Prostate gland (tissue), 2 donors: ENCODE measurements at regions not wholly inside any gene's neighbourhood (a gene's known extent, or its start where the extent isn't known, plus 50 kb on each side); places are given as distances from the start of the nearest gene placed in this dataset.

Experiments
- DNase-seq: peaks from one replicate; pipeline ENCODE4 v3.0.0-alpha.2; 2019; ENCODE audit warnings: low spot score
- H3K27ac ChIP-seq, 2 donors: fragments of 200-600 bp; sonication (generic); 2 replicates each; pipeline ENCODE4 v1.5.1; 2017 to 2019
- H3K27me3 ChIP-seq: fragments of 200-600 bp; sonication (generic); replicated peaks from 2 replicates; pipeline ENCODE4 v1.5.1; 2019; ENCODE audit not compliant: insufficient read depth
- H3K36me3 ChIP-seq, 2 donors: fragments of 200-600 bp; sonication (generic); 1 replicate in 1 of 2; 2 replicates in 1 of 2; pipeline versions ENCODE4 v1.5.1 to v1.8.1; 2017 to 2019
- H3K4me1 ChIP-seq: fragments of 200-600 bp; sonication (generic); replicated peaks from 2 replicates; pipeline ENCODE4 v1.5.1; 2019
- H3K4me3 ChIP-seq, 2 donors: fragments of 200-600 bp; sonication (generic); 2 replicates each; pipeline ENCODE4 v1.5.1; 2017 to 2019
- H3K9me3 ChIP-seq: fragments of 200-600 bp; sonication (generic); 2 replicates; pipeline ENCODE4 v1.5.1; 2017
- POLR2A ChIP-seq: fragments of 450-650 bp; IDR thresholded peaks from one replicate; pipeline ENCODE4 v1.6.1; 2016; ENCODE audit warnings: antibody characterized with exemption, mild to moderate bottlenecking
- POLR2AphosphoS5 ChIP-seq: sonication (generic); formaldehyde crosslinking; IDR thresholded peaks from one replicate; pipeline ENCODE4 v1.6.1; 2017; ENCODE audit warnings: antibody characterized with exemption
- WGBS: methylation state at CpG from one replicate; pipeline ENCODE4 v1.1.5; 2018; 5-methylcytosine and 5-hydroxymethylcytosine counted together
- intact Hi-C: fragments of 100-400 bp; cut with DNase I; formaldehyde crosslinking; loops from one replicate; pipeline ENCODE4 v1.14.2; 2022
- TF ChIP-seq, protein P1 (sequence below), 4 experiments: fragments of 200-600 bp in 2 of 4; fragments of 450-650 bp in 2 of 4; sonication (generic) in 2 of 4; IDR thresholded peaks; 1 replicate in 3 of 4; 2 replicates in 1 of 4; pipeline ENCODE4 v1.5.1; 2016 to 2019; ENCODE audit warnings: antibody characterized with exemption in 4 of 4, mild to moderate bottlenecking in 2 of 4, moderate library complexity in 2 of 4

DNA sequence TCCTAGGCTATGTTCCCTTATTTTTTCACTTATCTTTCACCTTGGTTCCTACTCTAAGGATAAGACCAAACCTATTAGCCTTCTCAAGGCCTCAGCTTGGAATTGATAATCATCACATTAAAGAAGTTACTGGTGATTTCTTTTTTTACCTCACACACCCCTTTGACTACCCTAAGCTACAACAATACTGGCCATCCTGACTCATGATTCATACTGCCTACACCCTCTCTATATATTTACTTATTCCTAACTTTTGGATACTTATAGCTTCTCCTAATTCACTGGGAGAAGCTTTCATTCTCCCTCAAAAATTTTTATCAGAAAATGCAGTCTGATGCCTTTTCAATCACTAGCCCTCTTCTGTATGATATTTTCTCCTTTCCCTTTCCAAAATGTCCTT is 256.1 kb downstream of the TBX18 start:
- H3K27me3 ChIP-seq = no peaks in the 10 kb centered on the region
- no peak overlapping the region for H3K4me3 ChIP-seq
- TF ChIP-seq POLR2A = no peak
- no peak for TF ChIP-seq POLR2AphosphoS5
- TF ChIP-seq, protein P1, sequence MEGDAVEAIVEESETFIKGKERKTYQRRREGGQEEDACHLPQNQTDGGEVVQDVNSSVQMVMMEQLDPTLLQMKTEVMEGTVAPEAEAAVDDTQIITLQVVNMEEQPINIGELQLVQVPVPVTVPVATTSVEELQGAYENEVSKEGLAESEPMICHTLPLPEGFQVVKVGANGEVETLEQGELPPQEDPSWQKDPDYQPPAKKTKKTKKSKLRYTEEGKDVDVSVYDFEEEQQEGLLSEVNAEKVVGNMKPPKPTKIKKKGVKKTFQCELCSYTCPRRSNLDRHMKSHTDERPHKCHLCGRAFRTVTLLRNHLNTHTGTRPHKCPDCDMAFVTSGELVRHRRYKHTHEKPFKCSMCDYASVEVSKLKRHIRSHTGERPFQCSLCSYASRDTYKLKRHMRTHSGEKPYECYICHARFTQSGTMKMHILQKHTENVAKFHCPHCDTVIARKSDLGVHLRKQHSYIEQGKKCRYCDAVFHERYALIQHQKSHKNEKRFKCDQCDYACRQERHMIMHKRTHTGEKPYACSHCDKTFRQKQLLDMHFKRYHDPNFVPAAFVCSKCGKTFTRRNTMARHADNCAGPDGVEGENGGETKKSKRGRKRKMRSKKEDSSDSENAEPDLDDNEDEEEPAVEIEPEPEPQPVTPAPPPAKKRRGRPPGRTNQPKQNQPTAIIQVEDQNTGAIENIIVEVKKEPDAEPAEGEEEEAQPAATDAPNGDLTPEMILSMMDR (IDR thresholded peaks at IDR 0.05) = no peak
- intact Hi-C loops = no loop called here
- no peaks in the 10 kb centered on the region for H3K4me1 ChIP-seq
- no peaks in the 10 kb centered on the region for H3K36me3 ChIP-seq
- no peak overlapping the region for H3K27ac ChIP-seq
- DNase-seq = no peak
- H3K9me3 ChIP-seq = no peaks in the 10 kb centered on the region

DNA sequence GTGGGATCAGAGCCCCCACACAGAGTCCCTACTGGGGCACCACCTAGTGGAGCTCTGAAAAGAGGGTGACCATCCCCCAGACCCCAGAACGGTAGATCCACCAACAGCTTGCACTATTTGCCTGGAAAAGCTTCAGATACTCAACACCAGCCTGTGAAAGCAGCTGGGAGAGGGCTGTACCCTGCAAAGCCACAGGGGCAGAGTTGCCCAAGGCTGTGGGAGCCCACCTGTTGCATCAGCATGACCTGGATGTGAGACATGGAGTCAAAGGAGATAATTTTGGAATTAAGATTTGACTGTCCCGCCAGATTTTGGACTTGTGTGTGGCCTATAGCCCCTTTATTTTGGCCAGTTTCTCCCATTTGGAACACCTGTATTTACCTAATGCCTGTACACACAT is 260.4 kb downstream of the TBX18 start:
- intact Hi-C loops = no loop called here
- WGBS = 68% methylated on average over 2 of the region's 2 CpGs
- no peak for DNase-seq

DNA sequence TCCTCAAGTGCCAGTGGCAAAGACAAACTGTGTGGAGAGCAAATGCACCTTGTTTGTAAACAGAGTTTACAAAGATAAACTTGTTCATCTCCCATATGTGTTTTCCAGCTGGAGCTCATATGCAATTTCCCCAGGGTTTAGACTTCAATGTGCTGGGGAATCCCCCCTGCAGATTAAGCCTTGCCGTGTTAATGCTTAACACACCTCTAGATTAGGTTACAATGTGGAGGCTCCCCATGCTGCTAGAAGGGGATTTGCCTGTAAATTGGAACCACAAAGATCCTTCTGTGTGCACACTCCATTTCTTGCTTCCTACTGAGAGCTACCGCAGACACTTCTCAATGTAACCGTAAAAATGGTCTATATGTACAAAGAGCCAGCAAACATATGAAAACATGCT is 263.1 kb downstream of the TBX18 start:
- Histone ChIP-seq H3K9me3 (no peaks in the 10 kb centered on the region), H3K27ac (no peak overlapping the region), H3K4me3 (no peak overlapping the region), H3K36me3 (no peaks in the 10 kb centered on the region), H3K27me3 (no peaks in the 10 kb centered on the region), H3K4me1 (no peaks in the 10 kb centered on the region)
- intact Hi-C loops = no loop called here
- TF ChIP-seq POLR2AphosphoS5 (no peak), POLR2A (no peak)
- TF ChIP-seq, protein P1 (IDR thresholded peaks at IDR 0.05) = no peak
- WGBS = 56% methylated on average over 3 of the region's 3 CpGs
- no peak for DNase-seq

More for the DNA sequence above, 260.4 kb downstream of the TBX18 start:
- H3K4me3 ChIP-seq = no peak overlapping the region
- no peaks in the 10 kb centered on the region for H3K36me3 ChIP-seq
- H3K9me3 ChIP-seq = no peaks in the 10 kb centered on the region
- no peak overlapping the region for H3K27ac ChIP-seq
- TF ChIP-seq POLR2AphosphoS5 (no peak), POLR2A (no peak)
- TF ChIP-seq, protein P1 (IDR thresholded peaks at IDR 0.05) = no peak
- no peaks in the 10 kb centered on the region for H3K27me3 ChIP-seq
- no peaks in the 10 kb centered on the region for H3K4me1 ChIP-seq

DNA sequence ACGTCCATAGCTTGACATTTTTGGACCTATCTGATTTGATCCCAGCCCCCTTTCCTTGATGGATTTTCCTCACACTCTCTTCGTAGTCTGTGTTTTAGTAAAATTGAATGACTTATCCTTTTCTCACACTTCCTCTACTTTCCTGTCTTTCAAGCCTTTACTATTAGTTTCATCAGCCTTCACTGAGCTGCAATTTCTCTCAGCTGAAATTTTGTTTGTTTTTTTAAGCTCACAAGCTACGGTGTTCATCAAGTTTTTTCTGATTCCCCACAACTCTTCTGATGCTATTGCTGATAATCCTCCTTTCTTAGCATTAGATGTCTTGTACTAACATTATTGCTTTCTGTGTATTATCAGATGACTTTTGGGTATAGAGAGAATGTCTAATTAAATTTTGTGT is 263.7 kb downstream of the TBX18 start:
- H3K9me3 ChIP-seq = no peaks in the 10 kb centered on the region
- 56% methylated on average over 3 of the region's 3 CpGs for WGBS
- H3K27me3 ChIP-seq = no peaks in the 10 kb centered on the region
- no peaks in the 10 kb centered on the region for H3K36me3 ChIP-seq
- TF ChIP-seq POLR2AphosphoS5 = no peak
- no peak overlapping the region for H3K27ac ChIP-seq
- DNase-seq = no peak
- no peaks in the 10 kb centered on the region for H3K4me1 ChIP-seq
- H3K4me3 ChIP-seq = no peak overlapping the region
- intact Hi-C loops = no loop called here

DNA sequence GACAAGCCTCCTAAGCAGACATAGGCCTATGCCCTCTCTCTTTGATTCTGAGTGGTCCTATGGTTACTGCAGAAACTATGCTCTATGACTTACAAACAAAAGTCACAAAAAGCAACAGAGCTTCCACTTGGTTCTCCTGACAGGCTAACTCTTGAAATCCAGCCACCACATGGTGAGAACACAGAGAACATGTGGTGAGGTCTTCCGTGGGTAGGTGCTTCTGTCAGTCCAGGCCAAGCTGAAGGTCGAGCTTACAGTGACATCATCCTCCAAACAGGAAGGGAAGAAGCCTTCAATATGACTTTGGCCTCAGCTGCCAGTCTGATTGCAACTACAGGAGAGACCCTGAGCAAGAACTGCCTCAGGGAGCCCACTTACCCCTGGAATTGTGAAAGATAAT is 265.5 kb downstream of the TBX18 start:
- no peaks in the 10 kb centered on the region for H3K36me3 ChIP-seq
- intact Hi-C loops = no loop called here
- no peaks in the 10 kb centered on the region for H3K27me3 ChIP-seq
- H3K4me1 ChIP-seq = no peaks in the 10 kb centered on the region
- no peak overlapping the region for H3K4me3 ChIP-seq
- H3K27ac ChIP-seq = no peak overlapping the region
- H3K9me3 ChIP-seq = no peaks in the 10 kb centered on the region
- DNase-seq = no peak
- TF ChIP-seq POLR2AphosphoS5 (no peak), POLR2A (no peak)
- TF ChIP-seq, protein P1 (IDR thresholded peaks at IDR 0.05) = no peak
- 86% methylated on average over 2 of the region's 2 CpGs for WGBS
